ENCODE measurements at regions not wholly inside any gene's neighbourhood (a gene's known extent, or its start where the extent isn't known, plus 50 kb on each side); places are given as distances from the start of the nearest gene placed in this dataset.

DNA sequence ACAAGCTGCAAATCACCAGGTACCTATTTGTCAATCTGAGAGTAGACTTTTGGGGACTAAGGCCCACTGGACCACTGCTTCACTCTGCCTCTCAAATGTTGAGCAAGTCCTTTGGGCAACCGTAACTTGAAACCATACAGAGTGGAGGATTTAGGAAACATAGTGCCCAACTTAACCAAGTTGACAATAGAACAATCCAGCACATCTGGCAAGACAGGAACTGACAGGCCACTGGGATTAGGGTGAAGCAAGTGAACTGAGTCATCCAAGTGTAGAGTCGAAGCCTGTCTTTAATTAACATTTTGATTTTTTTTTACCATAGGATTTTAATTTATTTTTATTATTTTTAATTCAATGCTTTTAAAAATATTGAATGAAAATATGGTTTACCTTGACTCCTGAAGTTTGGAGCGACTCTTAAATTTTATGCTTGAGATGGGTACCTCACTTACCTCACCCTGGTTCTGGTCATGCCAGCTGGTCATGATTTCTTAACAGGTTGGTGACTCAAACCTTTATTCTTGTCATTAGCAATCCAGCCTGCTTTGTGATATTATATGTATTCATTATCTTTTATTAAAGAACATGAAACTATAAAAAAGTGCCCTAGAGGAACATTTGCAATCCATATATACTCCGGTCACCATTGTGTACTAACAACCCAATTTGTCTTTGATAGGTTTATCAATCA is 312.1 kb upstream of the DEFB112 start:
- TF ChIP-seq, protein P1, sequence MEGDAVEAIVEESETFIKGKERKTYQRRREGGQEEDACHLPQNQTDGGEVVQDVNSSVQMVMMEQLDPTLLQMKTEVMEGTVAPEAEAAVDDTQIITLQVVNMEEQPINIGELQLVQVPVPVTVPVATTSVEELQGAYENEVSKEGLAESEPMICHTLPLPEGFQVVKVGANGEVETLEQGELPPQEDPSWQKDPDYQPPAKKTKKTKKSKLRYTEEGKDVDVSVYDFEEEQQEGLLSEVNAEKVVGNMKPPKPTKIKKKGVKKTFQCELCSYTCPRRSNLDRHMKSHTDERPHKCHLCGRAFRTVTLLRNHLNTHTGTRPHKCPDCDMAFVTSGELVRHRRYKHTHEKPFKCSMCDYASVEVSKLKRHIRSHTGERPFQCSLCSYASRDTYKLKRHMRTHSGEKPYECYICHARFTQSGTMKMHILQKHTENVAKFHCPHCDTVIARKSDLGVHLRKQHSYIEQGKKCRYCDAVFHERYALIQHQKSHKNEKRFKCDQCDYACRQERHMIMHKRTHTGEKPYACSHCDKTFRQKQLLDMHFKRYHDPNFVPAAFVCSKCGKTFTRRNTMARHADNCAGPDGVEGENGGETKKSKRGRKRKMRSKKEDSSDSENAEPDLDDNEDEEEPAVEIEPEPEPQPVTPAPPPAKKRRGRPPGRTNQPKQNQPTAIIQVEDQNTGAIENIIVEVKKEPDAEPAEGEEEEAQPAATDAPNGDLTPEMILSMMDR (IDR thresholded peaks at IDR 0.05) = no peak
- TF ChIP-seq POLR2A (IDR thresholded peaks at IDR 0.05; ENCODE audit: low read depth) (no peak), POLR2AphosphoS5 (IDR thresholded peaks at IDR 0.05) (no peak), EP300 (IDR thresholded peaks at IDR 0.05) (no peak)
